ENCODE measurements at regions not wholly inside any gene's neighbourhood (a gene's known extent, or its start where the extent isn't known, plus 50 kb on each side); places are given as distances from the start of the nearest gene placed in this dataset.

GRCh38 chr5:56659971-56660370 lies 155.4 kb upstream of the MAP3K1 start:
- Histone ChIP-seq H3K27ac (ENCODE audit: low read depth in 2 of 2, low read length in 1 of 2) (no peak overlapping the region), H2AFZ (ENCODE audit: low read depth) (no peak overlapping the region), H3K4me1 (ENCODE audit: control insufficient read depth in 1 of 2, insufficient read depth in 2 of 2, low read depth in 1 of 2, low read length in 1 of 2) (peaks cover 0 to 2% of the 10 kb centered on the region in 2 experiments; a peak in 1 of 4 replicates), H3K9me3 (no peaks in the 10 kb centered on the region), H3K9ac (no peak overlapping the region), H3K79me2 (ENCODE audit: insufficient read depth) (no peaks in the 10 kb centered on the region), H4K20me1 (ENCODE audit: insufficient read depth) (no peaks in the 10 kb centered on the region), H3K4me2 (no peak overlapping the region), H3K9me2 (no peaks in the 10 kb centered on the region), H3K27me3 (ENCODE audit: insufficient read depth) (no peaks in the 10 kb centered on the region; the same call in 1 of the 2 replicates), H3K36me3 (replicated peaks in 1 of 2; ENCODE audit: control insufficient read depth in 1 of 2, insufficient read depth in 2 of 2, low read length in 1 of 2) (no peaks in the 10 kb centered on the region), H3K4me3 (ENCODE audit: low read depth in 2 of 2, low read length in 1 of 2) (no peak overlapping the region), H3F3A (replicated peaks; ENCODE audit: insufficient read depth) (no peaks in the 10 kb centered on the region)
- WGBS (ENCODE audit: low lambda C conversion rate): 86% methylated on average over 7 of the region's 7 CpGs
- no peak for TF ChIP-seq RXRA (IDR thresholded peaks at IDR 0.05; ENCODE audit: borderline replicate concordance, low read depth)
- DNase-seq: no peak
- ChIA-PET CTCF (no interaction called here), POLR2A (no interaction called here)

DNA sequence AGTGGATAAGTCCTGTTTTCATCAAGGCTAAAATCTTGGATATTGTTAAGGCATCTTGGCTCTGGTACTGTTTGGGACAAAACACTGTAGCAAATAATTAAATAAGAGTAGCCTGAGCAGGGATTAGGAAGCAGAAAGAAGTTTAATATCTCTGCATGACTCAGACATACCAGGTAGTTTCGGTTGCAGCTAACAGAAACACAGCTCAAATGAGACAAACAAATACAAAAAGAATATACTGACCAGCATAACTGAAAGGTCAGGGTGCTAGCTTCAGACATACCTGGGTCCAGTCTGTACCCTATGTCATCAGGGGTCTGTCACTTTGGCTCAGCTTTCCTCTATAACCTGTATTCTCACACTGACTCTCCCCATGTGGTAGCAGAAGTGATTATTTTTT lies 156.4 kb upstream of the MAP3K1 start:
- H3K9me3 ChIP-seq: no peaks in the 10 kb centered on the region
- H3F3A ChIP-seq (replicated peaks; ENCODE audit: insufficient read depth): no peaks in the 10 kb centered on the region
- no peaks in the 10 kb centered on the region for H3K79me2 ChIP-seq (ENCODE audit: insufficient read depth)
- H4K20me1 ChIP-seq (ENCODE audit: insufficient read depth): no peaks in the 10 kb centered on the region
- CTCF ChIA-PET: no interaction called here
- no peaks in the 10 kb centered on the region for H3K9me2 ChIP-seq
- no peak for DNase-seq
- no peak overlapping the region; the same call in 1 of the 2 replicates for H3K4me2 ChIP-seq
- no peak overlapping the region for H3K27ac ChIP-seq (ENCODE audit: low read depth in 2 of 2, low read length in 1 of 2)
- 38% methylated on average over 1 of the region's 1 CpG for WGBS (ENCODE audit: low lambda C conversion rate)
- POLR2A ChIA-PET: no interaction called here
- H3K4me1 ChIP-seq (ENCODE audit: control insufficient read depth in 1 of 2, insufficient read depth in 2 of 2, low read depth in 1 of 2, low read length in 1 of 2): peaks cover 0 to 2% of the 10 kb centered on the region in 2 experiments; a peak in 1 of 4 replicates
- H3K36me3 ChIP-seq (replicated peaks in 1 of 2; ENCODE audit: control insufficient read depth in 1 of 2, insufficient read depth in 2 of 2, low read length in 1 of 2): no peaks in the 10 kb centered on the region
- no peaks in the 10 kb centered on the region; the same call in 1 of the 2 replicates for H3K27me3 ChIP-seq (ENCODE audit: insufficient read depth)
- H2AFZ ChIP-seq (ENCODE audit: low read depth): no peak overlapping the region
- H3K9ac ChIP-seq: no peak overlapping the region
- no peak for TF ChIP-seq EZH2phosphoT487 (IDR thresholded peaks at IDR 0.05; ENCODE audit: borderline replicate concordance, low read depth)
- TF ChIP-seq JUND (IDR thresholded peaks at IDR 0.05): no peak
- no peak for TF ChIP-seq MXI1 (IDR thresholded peaks at IDR 0.05; ENCODE audit: low read depth, low read length)
- no peak for TF ChIP-seq MAX (IDR thresholded peaks at IDR 0.05; ENCODE audit: low read depth)
- TF ChIP-seq TAF1 (IDR thresholded peaks at IDR 0.05; ENCODE audit: borderline replicate concordance, low read depth, low read length): no peak
- no peak for TF ChIP-seq CHD2 (IDR thresholded peaks at IDR 0.05; ENCODE audit: low read length, partially characterized antibody)
- no peak for TF ChIP-seq RCOR1 (IDR thresholded peaks at IDR 0.05; ENCODE audit: low read length)
- no peak for TF ChIP-seq POLR2AphosphoS5 (IDR thresholded peaks at IDR 0.05; ENCODE audit: low read depth, low read length)
- no peak overlapping the region for H3K4me3 ChIP-seq (ENCODE audit: low read depth in 2 of 2, low read length in 1 of 2)

- Histone ChIP-seq H3F3A (replicated peaks; ENCODE audit: insufficient read depth) (no peaks in the 10 kb centered on the region), H3K27ac (ENCODE audit: low read depth in 2 of 2, low read length in 1 of 2) (no peak overlapping the region), H3K4me3 (ENCODE audit: low read depth in 2 of 2, low read length in 1 of 2) (no peak overlapping the region), H3K27me3 (ENCODE audit: insufficient read depth) (no peaks in the 10 kb centered on the region; the same call in 1 of the 2 replicates), H3K4me2 (no peak overlapping the region), H3K79me2 (ENCODE audit: insufficient read depth) (no peaks in the 10 kb centered on the region), H3K36me3 (replicated peaks in 1 of 2; ENCODE audit: control insufficient read depth in 1 of 2, insufficient read depth in 2 of 2, low read length in 1 of 2) (no peaks in the 10 kb centered on the region), H3K9me2 (no peaks in the 10 kb centered on the region), H3K9ac (no peak overlapping the region), H3K4me1 (ENCODE audit: control insufficient read depth in 1 of 2, insufficient read depth in 2 of 2, low read depth in 1 of 2, low read length in 1 of 2) (no peaks in the 10 kb centered on the region), H2AFZ (ENCODE audit: low read depth) (no peak overlapping the region), H3K9me3 (no peaks in the 10 kb centered on the region), H4K20me1 (ENCODE audit: insufficient read depth) (no peaks in the 10 kb centered on the region)
- 62% methylated on average over 2 of the region's 2 CpGs for WGBS (ENCODE audit: low lambda C conversion rate)
- no peak for DNase-seq
- ChIA-PET POLR2A (no interaction called here), CTCF (interaction anchor here (1.5 kb wide), 1 partner anchor 12 kb away, joined by 3 read pairs; no protein-coding TSS in a partner anchor)
- TF ChIP-seq POLR2AphosphoS5 (IDR thresholded peaks at IDR 0.05; ENCODE audit: low read depth, low read length) (no peak), MXI1 (IDR thresholded peaks at IDR 0.05; ENCODE audit: low read depth, low read length) (no peak), EZH2phosphoT487 (IDR thresholded peaks at IDR 0.05; ENCODE audit: borderline replicate concordance, low read depth) (no peak), FOXJ3 (CRISPR knock-in tag; IDR thresholded peaks at IDR 0.05) (no peak), GATA2 (CRISPR knock-in tag; IDR thresholded peaks at IDR 0.05) (no peak), NRF1 (IDR thresholded peaks at IDR 0.05; ENCODE audit: low read depth, low read length) (no peak), YY1 (IDR thresholded peaks at IDR 0.05; ENCODE audit: low read depth) (no peak), CTCF (IDR thresholded peaks at IDR 0.05) (no peak), ZBTB33 (IDR thresholded peaks at IDR 0.05; ENCODE audit: borderline replicate concordance, low read depth) (no peak), ELF1 (IDR thresholded peaks at IDR 0.05) (no peak)
- TF ChIP-seq, protein P1, sequence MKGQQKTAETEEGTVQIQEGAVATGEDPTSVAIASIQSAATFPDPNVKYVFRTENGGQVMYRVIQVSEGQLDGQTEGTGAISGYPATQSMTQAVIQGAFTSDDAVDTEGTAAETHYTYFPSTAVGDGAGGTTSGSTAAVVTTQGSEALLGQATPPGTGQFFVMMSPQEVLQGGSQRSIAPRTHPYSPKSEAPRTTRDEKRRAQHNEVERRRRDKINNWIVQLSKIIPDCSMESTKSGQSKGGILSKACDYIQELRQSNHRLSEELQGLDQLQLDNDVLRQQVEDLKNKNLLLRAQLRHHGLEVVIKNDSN (IDR thresholded peaks at IDR 0.05; ENCODE audit: borderline replicate concordance, low read depth): no peak
These were observed 158.3 kb upstream of the MAP3K1 start for GRCh38 chr5:56656846-56657726.
